HG03045 (cell line): ENCODE measurements at regions not wholly inside any gene's neighbourhood (a gene's known extent, or its start where the extent isn't known, plus 50 kb on each side); places are given as distances from the start of the nearest gene placed in this dataset.

Experiments
- ATAC-seq: cut with Tn5 transposase; IDR thresholded peaks from one replicate; pipeline ENCODE4 v1.9.1; 2021; ENCODE audit warnings: mild to moderate bottlenecking, moderate library complexity; ENCODE audit not compliant: unreplicated experiment

DNA sequence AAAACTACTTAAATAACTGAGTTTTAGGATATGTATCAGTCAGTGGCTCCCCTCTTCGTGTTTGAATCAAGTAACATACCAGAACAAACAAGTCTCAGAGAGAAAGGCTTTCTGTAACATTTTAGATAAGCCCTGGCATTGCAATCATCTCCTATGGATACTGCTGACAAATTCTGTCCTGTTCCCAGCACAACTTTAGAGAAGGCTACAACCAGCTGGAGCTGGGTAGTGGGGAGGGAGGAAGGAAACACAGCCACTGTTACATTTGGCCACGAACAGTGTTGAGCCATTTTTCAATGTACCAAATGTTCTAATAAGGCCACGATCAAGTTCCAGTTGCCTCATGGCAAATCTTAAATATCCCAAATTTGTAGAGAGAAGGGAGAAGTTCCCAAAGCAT lies 511.8 kb upstream of the WWC1 start:
- no peak for ATAC-seq

DNA sequence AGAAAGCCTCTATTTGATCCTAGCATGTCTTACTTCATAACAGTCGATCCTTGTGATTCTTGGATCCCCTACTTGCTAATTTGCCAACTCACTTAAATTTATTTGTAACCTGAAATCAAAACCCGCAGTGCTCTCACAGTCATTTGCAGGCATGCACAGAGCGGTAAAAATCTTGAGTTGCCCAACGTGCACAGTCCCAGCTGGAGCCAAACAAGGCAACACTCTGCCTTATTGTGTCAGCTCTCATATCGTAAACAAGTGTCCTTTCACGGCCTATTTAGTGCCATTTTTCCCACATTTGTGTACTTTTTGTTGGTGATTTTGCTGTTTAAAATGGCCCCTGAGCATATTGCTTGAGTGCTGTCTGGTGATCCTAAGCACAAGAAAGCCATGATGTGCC lies 511.3 kb upstream of the WWC1 start:
- no peak for ATAC-seq

DNA sequence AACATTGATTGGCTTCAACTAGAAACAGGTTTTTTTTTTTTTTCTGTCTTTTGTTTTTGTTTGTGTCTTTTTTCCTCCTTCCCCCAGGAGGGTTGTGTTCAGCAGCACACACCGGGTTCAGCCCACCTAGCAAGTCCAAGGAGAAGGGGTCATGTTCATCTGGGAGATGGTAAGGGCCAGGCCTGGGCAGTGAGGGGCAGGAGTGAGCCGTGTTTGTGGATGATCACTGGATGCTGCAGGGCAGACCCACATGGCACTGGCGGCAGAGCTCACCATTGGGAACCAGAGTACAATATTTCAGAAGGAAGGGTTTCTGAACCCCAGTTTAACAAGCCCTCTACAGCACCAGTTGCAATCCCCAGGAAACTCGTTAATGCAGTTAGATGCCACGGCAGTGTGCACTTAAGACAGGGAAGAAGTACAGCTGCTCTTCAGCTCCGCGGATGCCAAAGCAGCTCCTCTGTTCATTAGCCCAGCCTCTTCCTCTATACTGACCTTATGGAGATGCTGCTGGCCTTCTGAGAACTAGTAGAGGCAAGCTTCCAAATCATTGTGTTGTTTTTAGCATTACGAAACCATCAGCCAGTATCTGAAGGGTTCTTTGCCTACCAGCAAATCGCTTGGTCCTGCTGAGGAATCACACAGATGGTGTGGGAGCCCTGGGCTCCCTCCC lies 508.2 kb upstream of the WWC1 start:
- no peak for ATAC-seq

DNA sequence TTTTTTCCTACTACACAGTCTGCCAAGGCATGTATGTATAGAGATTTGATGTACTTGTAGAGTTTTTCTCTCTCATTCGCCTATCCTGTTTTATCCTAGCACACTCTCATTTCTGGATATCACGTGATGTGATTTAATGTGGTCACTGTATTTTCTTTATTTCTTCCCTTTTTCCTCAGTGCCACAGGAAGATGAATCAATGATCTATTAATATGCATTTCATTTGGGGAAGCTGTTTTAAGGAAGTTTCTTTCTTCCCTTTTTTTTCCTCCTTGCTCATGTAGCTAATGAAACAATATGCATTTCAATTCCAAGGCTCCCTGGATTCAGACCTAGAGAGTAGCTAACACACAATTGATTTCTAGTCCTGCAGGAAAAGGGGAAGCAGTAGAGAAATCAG lies 506.3 kb upstream of the WWC1 start:
- ATAC-seq: no peak

DNA sequence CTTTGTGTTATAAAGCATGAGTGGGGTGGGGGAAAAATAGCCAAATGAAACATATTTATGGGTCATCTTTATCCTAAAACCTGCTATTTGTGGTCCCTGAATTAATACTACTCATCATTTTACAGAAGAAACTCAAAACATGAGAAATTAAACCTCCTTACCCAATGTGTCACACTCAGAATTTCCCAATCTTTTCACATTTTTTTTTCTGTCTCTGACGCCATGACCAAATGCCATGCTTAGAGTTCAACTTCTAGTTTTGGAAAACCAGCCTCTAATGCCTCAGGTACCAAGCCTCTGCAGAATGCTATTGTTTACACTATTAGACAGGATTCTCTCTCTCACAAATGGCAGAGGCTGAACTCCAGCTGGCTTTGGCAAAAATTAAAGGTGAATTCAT lies 505.5 kb upstream of the WWC1 start:
- ATAC-seq: no peak

DNA sequence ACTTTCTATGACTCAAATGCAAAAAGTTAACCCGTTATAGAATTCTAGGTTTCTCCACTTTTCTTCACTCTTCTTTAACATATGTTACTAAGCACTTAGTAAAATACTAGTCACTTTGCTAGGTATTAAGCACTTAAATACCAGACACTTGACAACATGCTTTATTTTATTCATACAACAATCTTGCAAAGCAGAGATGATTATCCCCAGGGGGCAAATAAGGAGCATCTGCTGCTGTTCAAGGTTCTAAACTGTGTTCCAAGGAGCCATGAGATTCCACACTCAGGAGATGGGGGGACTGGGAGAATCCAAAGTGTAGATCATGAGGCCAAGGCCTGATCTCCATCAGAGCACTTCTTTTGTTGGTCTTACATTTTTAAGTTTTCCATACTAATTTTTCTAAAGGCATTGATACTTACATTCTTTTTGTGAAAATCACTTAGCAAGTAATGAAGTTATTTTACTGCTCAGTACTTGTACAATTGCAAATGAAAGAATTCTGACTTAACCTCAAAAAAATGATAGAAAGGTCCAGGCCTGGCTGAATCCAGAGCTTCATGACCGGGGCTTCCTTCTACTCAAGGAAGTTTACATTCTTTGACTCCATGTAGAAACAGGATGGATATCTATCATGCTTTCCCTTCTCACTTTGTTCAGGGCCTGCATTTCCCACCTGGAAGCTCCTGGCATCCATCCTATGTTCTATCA lies 504.4 kb upstream of the WWC1 start:
- no peak for ATAC-seq

DNA sequence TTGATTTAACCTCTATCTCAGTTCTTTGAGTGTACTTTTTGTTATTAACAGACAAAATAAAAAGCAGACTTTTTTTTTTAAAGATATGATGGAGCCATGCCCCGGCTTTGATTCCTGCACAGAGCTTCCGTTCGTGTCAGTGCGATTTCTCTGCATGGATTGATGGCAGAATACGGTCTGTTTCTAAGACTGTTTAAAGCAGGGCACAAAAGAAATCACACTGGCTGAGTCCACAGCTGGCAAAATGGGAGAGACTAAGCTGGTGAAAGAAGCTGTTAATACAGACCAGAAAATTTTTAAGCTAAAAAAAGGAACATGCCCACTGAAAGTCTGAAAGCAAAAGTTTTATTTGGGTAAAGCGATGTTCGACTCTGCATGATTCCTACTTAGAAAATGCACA lies 501.4 kb upstream of the WWC1 start:
- no peak for ATAC-seq

DNA sequence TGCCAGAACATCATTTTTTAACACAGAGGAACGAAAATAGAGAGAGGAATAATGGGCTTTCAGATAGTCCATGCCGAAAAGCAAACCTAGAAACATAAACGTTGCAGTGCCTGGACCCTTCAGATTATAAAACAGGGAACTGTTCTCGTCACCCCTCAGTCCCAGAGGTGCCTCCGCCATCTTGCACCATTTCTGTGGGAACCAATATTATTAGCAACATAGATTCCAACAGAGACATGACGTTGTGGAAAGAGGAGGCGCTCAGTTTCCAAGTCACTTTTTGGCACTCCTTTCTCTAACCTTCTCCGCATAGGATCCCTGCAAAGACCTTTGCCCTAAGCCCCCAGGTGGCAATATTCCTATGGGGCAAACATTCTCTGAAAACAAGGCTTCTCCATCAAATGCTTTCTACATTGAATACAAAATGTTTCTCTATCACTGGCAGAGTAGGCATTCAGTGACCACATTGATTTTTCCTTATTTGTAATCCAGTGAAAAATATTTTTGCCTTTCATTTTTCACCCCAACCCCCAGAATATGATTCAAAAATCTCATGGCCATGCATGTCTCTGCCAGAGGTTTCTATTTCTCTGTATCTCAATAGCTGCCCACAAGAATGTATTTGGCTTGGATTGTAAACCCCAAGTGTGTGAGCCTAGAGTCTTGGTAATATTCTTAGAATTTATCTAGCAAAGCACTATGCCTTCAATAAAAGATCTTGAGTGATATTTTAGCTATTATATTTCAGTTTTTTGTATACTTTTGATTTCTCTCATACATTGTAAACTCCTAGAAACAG lies 500.8 kb upstream of the WWC1 start:
- no peak for ATAC-seq

DNA sequence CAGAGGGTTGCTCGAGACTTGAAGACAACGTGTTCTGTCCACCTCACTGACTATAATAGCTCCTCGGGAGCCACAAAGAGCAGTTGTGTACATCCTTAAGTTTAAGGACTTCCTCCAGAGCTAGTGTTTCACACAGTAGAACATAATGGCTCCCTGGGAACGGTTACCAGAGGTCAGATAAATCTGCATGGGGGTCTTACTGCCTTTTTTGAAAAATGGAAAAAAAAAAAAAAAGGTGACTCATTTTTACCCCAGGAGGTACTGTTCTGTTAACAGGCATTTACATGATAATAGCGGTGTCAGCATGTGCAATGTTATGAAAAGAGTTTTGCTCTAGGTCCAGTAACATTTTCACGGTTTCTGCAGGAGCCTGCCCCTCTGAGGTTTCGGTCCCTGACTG lies 498.9 kb upstream of the WWC1 start:
- ATAC-seq: no peak

DNA sequence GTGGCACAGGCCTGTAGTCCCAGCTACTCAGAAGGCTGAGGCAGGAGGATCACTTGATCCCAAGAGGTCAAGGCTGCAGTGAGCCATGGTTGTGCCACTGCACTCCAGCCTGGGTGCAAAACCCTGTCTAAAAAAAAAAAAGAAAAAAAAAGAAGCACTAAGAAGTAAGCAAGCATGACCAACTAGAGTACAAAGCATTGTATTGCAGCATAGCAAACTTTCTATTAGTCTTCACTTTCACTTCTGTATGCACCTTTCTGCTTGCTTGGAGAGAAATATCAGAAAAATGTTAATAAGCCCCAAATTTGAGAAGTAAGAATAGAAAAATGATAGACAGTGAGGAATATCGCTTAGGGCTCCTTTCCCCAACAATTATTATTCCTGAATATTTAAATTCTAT lies 497.7 kb upstream of the WWC1 start:
- no peak for ATAC-seq

DNA sequence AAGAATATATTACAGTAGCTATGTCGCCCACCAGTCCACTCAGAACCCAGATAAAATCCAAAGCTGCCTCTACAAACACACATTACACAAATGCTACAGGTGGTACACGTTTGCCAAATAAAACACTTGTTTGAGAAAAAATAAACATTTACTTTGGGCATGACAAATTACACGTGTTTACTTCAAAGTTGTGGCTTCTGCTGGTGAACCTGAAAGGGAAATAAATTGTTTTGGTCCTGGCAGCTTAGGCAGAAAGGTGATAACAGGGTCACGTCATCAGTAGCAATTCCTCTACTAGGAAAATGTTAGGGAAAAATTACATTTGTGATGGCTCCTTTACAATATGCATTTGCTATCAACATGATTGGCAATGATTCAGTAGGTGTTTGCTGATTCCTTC lies 497.3 kb upstream of the WWC1 start:
- no peak for ATAC-seq

DNA sequence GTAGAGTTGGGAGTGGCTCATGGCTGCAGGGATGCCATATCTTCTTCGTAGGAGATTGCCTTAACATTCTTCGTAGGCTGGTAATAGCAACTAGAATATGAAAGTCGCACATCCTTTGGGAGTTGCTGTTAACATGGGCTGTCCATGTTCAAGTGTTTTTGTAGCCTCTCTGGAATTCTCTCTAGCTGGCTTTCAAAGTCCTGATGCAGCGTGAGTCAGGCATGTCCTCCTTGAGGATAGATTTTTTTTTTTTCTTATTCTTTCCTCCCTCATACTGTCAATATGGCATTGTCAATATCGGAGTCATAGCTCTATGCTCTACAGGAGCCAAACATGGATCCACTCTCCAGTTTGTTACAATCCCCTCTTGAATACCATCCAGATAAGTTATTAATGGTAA lies 494.8 kb upstream of the WWC1 start:
- no peak for ATAC-seq

DNA sequence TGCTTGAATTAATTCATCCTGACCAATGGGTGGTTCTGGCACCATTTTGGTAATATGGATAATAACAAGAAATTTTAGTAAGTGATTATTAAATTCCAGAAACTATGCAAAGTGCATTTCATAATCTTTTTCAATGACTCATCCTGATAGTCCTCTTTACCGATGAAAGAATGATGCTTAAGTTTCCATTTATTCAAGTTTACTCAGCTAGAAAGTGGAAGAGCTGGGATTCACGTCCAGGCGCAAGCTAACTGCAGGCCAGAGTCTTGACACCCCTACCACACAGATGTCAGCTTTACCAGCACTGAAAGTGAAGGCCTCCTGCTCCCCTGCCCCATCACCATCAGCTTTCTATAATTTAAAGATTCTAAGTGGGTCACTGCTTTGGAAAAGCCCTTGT lies 493.5 kb upstream of the WWC1 start:
- ATAC-seq: no peak

DNA sequence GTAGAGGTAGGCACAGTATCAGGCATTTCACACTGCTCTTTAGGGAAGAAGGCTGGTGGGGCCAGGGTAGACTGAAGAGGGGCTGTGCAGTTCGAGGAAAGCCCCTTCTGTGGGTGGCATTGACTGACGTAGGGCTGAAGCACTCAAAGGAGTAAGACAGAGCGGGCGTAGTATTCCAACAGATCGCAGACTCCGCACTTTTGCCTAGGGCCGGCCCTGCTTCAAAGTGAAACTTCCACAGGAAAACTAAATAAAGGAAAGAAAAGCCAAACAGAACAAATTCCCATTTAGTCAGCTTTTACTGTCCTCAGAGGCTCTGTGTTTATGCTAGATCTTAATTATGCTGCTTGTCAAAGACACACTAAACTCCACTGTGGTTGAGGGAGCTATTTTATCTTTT lies 493.0 kb upstream of the WWC1 start:
- no peak for ATAC-seq

DNA sequence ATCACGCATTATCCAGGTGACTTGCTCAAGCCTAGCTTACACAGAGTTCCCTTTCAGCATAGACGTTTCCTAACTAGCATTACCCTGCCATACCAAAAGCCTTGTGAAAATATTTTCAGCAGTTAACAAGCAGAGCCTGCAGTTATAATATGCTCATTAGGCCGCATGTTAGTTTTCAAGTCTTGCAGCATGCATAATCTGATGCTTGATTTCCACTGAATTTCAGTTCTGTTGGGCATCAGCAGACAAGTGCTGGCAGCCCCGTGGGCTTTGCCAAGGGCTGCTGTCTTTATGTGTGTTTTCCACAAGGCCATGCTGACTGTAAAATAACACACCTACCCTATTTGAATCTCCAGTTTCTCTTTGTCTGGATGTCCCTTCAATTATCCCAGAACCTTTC lies 491.0 kb upstream of the WWC1 start:
- no peak for ATAC-seq

DNA sequence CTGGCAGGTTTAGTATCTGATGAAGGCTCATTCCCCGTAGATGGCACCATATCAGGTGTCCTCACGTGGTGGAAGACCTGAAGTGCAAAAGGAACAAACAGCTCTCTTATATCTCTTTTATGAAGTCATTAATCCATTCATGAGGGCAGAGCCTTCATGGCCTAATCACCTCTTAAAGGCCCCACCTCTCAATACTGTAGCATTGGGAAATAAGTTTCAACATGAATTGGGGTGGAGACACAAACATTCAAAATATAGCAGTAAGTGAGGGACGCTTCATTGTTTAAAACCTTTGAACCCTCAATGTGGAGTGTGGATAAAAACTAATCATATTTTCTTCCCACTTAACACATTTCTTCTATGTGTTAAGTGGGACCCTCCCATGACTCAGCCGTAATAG lies 489.4 kb upstream of the WWC1 start:
- ATAC-seq: no peak

DNA sequence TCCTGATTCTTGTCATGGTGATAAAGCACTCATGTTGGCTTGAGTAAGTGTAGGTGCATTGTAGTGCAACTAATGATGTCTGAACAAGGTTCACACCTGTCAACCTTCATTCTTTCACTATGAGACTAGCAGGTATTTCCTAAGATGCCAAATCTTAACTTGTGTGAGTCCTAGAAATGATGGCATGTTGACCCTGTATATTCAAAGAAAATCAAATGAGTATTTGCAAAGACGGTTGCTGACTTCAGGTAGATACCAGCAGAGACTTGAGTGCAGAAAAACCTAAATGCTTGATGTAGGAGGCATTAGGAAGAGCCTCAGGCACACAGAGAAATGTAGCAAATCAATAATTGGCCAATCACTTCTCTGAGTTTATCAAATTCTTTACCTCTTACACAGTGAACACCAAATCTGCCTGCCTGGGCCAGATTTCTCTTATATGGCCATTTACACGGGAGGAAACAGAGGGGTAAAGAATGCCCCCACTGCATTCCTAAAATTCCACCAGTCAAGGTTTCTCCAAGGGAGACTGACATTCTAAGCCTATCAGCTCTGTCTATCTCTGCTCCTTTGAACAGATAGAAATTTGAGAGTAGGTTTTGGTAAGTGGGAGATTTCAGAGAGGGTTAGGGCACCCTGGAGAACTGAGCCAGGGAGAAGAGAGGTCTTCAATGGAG lies 488.6 kb upstream of the WWC1 start:
- no peak for ATAC-seq

DNA sequence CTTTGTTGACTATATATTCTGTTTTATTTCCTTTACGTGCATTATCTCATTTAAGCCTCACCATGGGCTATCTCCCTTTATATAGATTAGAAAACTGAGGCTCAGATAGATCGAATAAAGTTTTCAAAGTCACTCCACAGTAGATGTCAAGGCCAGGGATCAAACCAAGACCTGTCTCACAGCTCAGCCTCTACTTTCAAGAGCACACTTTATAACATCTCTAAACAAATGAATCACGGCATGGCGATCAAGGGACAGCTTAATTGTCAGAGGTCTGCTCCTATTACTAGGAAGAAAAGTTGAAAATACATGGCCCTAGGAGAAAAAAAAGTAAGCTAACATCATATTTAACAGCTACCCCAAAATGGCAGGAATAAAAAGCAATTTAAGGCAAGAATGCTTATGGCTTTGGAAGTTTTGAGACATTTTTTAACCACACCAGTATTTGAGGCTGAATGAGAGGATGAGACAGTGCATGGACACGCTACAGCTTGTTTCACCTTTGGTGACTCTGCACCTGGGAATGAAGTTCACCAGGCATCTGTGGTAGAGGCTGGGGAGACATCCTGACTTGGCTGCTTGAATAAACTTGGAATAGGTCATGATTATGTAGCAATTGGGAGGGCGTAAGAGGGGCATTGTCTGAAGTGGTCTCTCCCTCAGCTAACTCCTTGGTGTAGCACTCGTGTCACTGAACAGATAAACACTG lies 486.8 kb upstream of the WWC1 start:
- ATAC-seq: no peak

DNA sequence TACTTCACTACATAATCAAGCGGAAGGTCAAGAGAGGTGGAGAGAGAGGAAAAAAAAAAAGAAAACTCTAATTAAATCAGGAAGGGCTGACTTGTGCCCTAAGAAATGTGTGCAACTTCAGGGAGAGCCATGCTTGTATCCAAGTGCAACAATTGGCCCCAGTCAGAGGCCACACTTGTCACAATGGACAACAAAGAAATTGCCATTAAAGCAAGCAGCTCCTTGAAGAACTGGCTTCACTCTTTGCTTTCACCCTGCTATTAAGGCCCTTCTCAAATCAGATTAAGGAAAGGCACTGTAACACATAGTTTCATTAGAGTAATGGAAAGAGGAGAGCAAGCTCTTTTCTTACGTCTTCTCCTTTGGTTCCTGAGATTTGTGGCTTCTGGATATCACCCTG lies 480.9 kb upstream of the WWC1 start:
- ATAC-seq: no peak

DNA sequence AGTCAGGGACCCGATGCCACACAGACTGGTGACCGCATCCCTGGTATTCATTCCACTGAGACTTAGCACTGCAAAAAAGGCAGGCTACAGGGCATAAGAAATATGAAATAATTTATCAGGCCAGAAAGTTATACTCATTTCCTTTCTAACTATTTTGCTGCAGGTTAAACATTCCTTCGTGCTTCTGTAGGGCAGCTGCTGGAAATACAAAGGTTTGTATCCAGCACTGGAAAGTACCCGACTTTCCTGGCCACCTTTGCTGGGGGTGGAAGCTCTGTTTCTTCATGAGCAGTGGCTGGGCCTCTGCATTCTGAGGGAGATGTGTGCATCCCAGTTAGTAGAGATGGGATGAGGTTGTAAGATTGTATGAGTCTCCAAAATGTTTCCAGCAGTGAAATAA lies 478.6 kb upstream of the WWC1 start:
- no peak for ATAC-seq

DNA sequence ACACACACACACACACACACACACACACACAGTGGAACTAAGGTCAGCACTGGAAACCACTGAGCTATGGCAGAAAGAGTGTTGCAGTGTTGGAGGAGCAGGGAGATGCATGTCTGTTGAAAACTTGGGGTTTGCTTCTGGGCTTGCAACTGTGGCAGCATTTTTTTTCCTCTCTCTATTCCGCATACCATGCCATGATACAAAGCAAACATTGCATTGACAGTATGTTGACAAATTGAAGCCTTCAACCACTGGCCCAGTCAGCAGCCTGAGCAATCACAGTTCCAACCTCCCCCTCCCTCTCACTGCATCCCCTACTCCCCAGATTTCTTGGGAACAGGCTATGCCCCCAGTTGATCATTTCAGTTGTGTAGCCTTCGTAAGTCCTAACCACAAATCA lies 478.1 kb upstream of the WWC1 start:
- ATAC-seq: no peak
